PC-3 (cell line): ENCODE measurements at regions not wholly inside any gene's neighbourhood (a gene's known extent, or its start where the extent isn't known, plus 50 kb on each side); places are given as distances from the start of the nearest gene placed in this dataset.

Source experiments
- CTCF ChIP-seq: fragments of 300-600 bp; sonication (generic); conservative IDR thresholded peaks from 2 replicates; pipeline ENCODE4 v1.5.1; 2017; ENCODE audit warnings: antibody characterized with exemption, low read depth, mild to moderate bottlenecking, low read length
- EZH2 ChIP-seq: fragments of 300-600 bp; sonication (generic); IDR thresholded peaks from one replicate; pipeline ENCODE4 v1.6.1; 2017; ENCODE audit warnings: antibody characterized with exemption, mild to moderate bottlenecking, low read length; ENCODE audit not compliant: unreplicated experiment
- EZH2phosphoT487 ChIP-seq: fragments of 300-600 bp; sonication (generic); IDR thresholded peaks from 2 replicates; pipeline ENCODE4 v1.6.1; 2018; ENCODE audit warnings: mild to moderate bottlenecking, antibody characterized with exemption, low read length, borderline replicate concordance

DNA sequence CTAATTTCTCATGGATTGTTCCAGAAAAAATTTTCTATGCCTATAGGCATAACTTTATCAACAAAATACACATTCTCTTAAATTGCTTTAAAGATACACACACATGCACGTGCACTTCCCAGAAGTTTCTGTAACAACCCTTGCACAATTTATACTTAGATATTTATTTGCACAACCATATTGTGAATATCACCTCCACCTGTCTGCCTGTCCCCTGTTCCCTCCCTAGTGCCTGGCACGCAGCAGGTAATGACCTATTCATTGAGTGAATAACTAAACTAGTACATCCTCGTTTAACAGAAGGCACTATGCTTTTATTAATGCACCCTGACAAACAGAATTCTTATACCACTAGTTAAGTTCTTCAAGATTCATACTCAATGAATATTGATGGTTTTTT lies 198.9 kb downstream of the BCAS1 start:
- TF ChIP-seq CTCF: no peak
- no peak for TF ChIP-seq EZH2phosphoT487
- TF ChIP-seq EZH2: no peak
